IMR-90 (cell line): ENCODE measurements at regions not wholly inside any gene's neighbourhood (a gene's known extent, or its start where the extent isn't known, plus 50 kb on each side); places are given as distances from the start of the nearest gene placed in this dataset.

Experiments
- ATAC-seq: fragments of 200-7000 bp; cut with Tn5 transposase; 2 replicates; pipeline ENCODE4 v1.9.1; 2020; ENCODE audit warnings: low read depth, mild to moderate bottlenecking, moderate library complexity
- BruUV-seq: library from RNA; stranded (reverse); fragments of 400-500 nt; replicated peaks from 2 replicates; lab custom pipeline; 2021; lab: Mats Ljungman, UMichigan
- CTCF ChIA-PET: fragments of 300-600 bp; formaldehyde crosslinking; extraction: SDS; loops from one replicate; lab custom pipeline; 2021; ENCODE audit warnings: antibody characterized with exemption; lab: Yijun Ruan, JAX
- POLR2A ChIA-PET: fragments of 300-600 bp; sonication (Branson Sonifier 250); formaldehyde crosslinking; loops from one replicate; lab custom pipeline; 2022; ENCODE audit warnings: antibody characterized with exemption; ENCODE audit not compliant: unreplicated experiment; lab: Charles Lee
- DNase-seq: peaks from one replicate; pipeline ENCODE4 v3.0.0; 2013
- H2AFZ ChIP-seq: replicated peaks from 2 replicates; pipeline ENCODE3; 2013; ENCODE audit warnings: low read length, mild to moderate bottlenecking; ENCODE audit not compliant: poor library complexity
- H2AK5ac ChIP-seq: 2 replicates; pipeline ENCODE4 v1.6.1; 2013; ENCODE audit warnings: low read depth, low read length, inconsistent platforms
- H2AK9ac ChIP-seq: replicated peaks from 2 replicates; pipeline ENCODE3; 2013; ENCODE audit warnings: mild to moderate bottlenecking, low read depth, low read length, moderate library complexity; ENCODE audit not compliant: poor library complexity
- H2BK120ac ChIP-seq: 2 replicates; pipeline ENCODE4 v1.6.1; 2013; ENCODE audit warnings: low read depth, low read length, inconsistent platforms
- H2BK15ac ChIP-seq: 3 replicates; pipeline ENCODE4 v1.6.1; 2013; ENCODE audit warnings: low read depth, low read length, inconsistent platforms
- H2BK20ac ChIP-seq: 2 replicates; pipeline ENCODE4 v1.6.1; 2013; ENCODE audit warnings: low read depth, mild to moderate bottlenecking, inconsistent platforms, low read length, moderate library complexity
- H2BK5ac ChIP-seq: 2 replicates; pipeline ENCODE4 v1.6.1; 2013; ENCODE audit warnings: mild to moderate bottlenecking, low read depth, low read length, inconsistent platforms; ENCODE audit not compliant: poor library complexity, severe bottlenecking
- H3K14ac ChIP-seq: replicated peaks from 2 replicates; pipeline ENCODE4 v1.6.1; 2013; ENCODE audit warnings: low read depth, low read length, inconsistent platforms
- H3K18ac ChIP-seq: 2 replicates; pipeline ENCODE4 v1.6.1; 2013; ENCODE audit warnings: low read depth, low read length, control low read depth
- H3K23ac ChIP-seq: 2 replicates; pipeline ENCODE4 v1.6.1; 2013; ENCODE audit warnings: low read depth, low read length, inconsistent platforms
- H3K27ac ChIP-seq: 2 replicates; pipeline ENCODE4 v1.5.1; 2013; ENCODE audit warnings: mild to moderate bottlenecking, control low read depth, low read length; ENCODE audit not compliant: insufficient read depth
- H3K27me3 ChIP-seq: 2 replicates; pipeline ENCODE4 v1.6.1; 2013; ENCODE audit warnings: low read length; ENCODE audit not compliant: control insufficient read depth, insufficient read depth
- H3K36me3 ChIP-seq: 2 replicates; pipeline ENCODE4 v1.6.1; 2013; ENCODE audit warnings: low read length, mixed read lengths; ENCODE audit not compliant: control insufficient read depth, insufficient read depth
- H3K4ac ChIP-seq: 2 replicates; pipeline ENCODE4 v1.6.1; 2013; ENCODE audit warnings: low read depth, low read length, inconsistent platforms
- H3K4me1 ChIP-seq: 2 replicates; pipeline ENCODE4 v1.6.1; 2013; ENCODE audit warnings: low read length, mixed read lengths; ENCODE audit not compliant: control insufficient read depth, insufficient read depth
- H3K4me2 ChIP-seq: 2 replicates; pipeline ENCODE4 v1.6.1; 2013; ENCODE audit warnings: low read depth, mild to moderate bottlenecking, control low read depth, low read length, moderate library complexity
- H3K4me3 ChIP-seq: 2 replicates; pipeline ENCODE4 v1.5.1; 2013; ENCODE audit warnings: low read depth, mild to moderate bottlenecking, control low read depth, low read length, moderate library complexity; ENCODE audit not compliant: insufficient read depth
- H3K56ac ChIP-seq: 2 replicates; pipeline ENCODE4 v1.6.1; 2013; ENCODE audit warnings: low read length, inconsistent platforms; ENCODE audit not compliant: insufficient read depth; ENCODE audit errors: extremely low read depth
- H3K79me1 ChIP-seq, 2 experiments: 2 replicates each; pipeline ENCODE4 v1.6.1; 2013; ENCODE audit warnings: low read length in 2 of 2, inconsistent platforms in 1 of 2, low read depth in 1 of 2
- H3K9ac ChIP-seq: 2 replicates; pipeline ENCODE4 v1.6.1; 2013; ENCODE audit warnings: low read depth, low read length, control low read depth
- H3K9me1 ChIP-seq: 2 replicates; pipeline ENCODE4 v1.6.1; 2013; ENCODE audit warnings: low read length, inconsistent platforms; ENCODE audit not compliant: insufficient read depth
- H3K9me3 ChIP-seq: 2 replicates; pipeline ENCODE4 v1.6.1; 2013; ENCODE audit warnings: low read length; ENCODE audit not compliant: control insufficient read depth, insufficient read depth
- H4K20me1 ChIP-seq: 2 replicates; pipeline ENCODE4 v1.6.1; 2013; ENCODE audit warnings: low read length, inconsistent platforms; ENCODE audit not compliant: insufficient read depth
- H4K5ac ChIP-seq: 2 replicates; pipeline ENCODE4 v1.6.1; 2013; ENCODE audit warnings: mild to moderate bottlenecking, low read depth, low read length, control low read depth
- H4K8ac ChIP-seq, 2 experiments: 2 replicates each; pipeline ENCODE4 v1.6.1; 2013; ENCODE audit warnings: low read depth in 2 of 2, low read length in 2 of 2, control low read depth in 1 of 2, inconsistent platforms in 1 of 2
- H4K91ac ChIP-seq: 2 replicates; pipeline ENCODE4 v1.6.1; 2013; ENCODE audit warnings: low read depth, low read length, inconsistent platforms; ENCODE audit not compliant: insufficient read depth
- BHLHE40 ChIP-seq: fragments of 150-350 bp; IDR thresholded peaks from 2 replicates; pipeline ENCODE4 v1.6.1; 2016; ENCODE audit warnings: mild to moderate bottlenecking, low read depth, low read length
- CEBPB ChIP-seq: IDR thresholded peaks from 2 replicates; pipeline ENCODE4 v1.6.1; 2012; ENCODE audit warnings: low read depth, low read length, improper control_type of control experiment
- CHD1 ChIP-seq: IDR thresholded peaks from 2 replicates; pipeline ENCODE4 v1.6.1; 2012; ENCODE audit warnings: low read depth, low read length, improper control_type of control experiment
- FOS ChIP-seq: fragments of 150-350 bp; IDR thresholded peaks from 2 replicates; pipeline ENCODE4 v1.6.1; 2016; ENCODE audit warnings: low read depth, low read length
- MAFK ChIP-seq: IDR thresholded peaks from 2 replicates; pipeline ENCODE4 v1.6.1; 2012; ENCODE audit warnings: low read depth, low read length, improper control_type of control experiment
- MAZ ChIP-seq: IDR thresholded peaks from 2 replicates; pipeline ENCODE4 v1.6.1; 2012; ENCODE audit warnings: low read depth, mild to moderate bottlenecking, low read length, improper control_type of control experiment, moderate library complexity, borderline replicate concordance
- MXI1 ChIP-seq: IDR thresholded peaks from 2 replicates; pipeline ENCODE4 v1.6.1; 2012; ENCODE audit warnings: low read depth, mild to moderate bottlenecking, low read length, moderate library complexity, borderline replicate concordance
- NFE2L2 ChIP-seq: fragments of 150-350 bp; IDR thresholded peaks from 2 replicates; pipeline ENCODE4 v1.6.1; 2016; ENCODE audit warnings: low read depth, mild to moderate bottlenecking, low read length
- POLR2A ChIP-seq: IDR thresholded peaks from 2 replicates; pipeline ENCODE4 v1.6.1; 2012; ENCODE audit warnings: mild to moderate bottlenecking, low read depth, low read length
- RAD21 ChIP-seq: IDR thresholded peaks from 2 replicates; pipeline ENCODE4 v1.6.1; 2012; ENCODE audit warnings: low read length, improper control_type of control experiment
- RCOR1 ChIP-seq: IDR thresholded peaks from 2 replicates; pipeline ENCODE4 v1.6.1; 2012; ENCODE audit warnings: mild to moderate bottlenecking, low read length, improper control_type of control experiment; ENCODE audit not compliant: insufficient replicate concordance
- RFX5 ChIP-seq: IDR thresholded peaks from 2 replicates; pipeline ENCODE4 v1.8.0; 2012; ENCODE audit warnings: low read depth, mild to moderate bottlenecking, low read length, moderate library complexity
- SMC3 ChIP-seq: fragments of 150-350 bp; IDR thresholded peaks from 2 replicates; pipeline ENCODE4 v1.6.1; 2016; ENCODE audit warnings: low read depth, mild to moderate bottlenecking, antibody characterized with exemption, low read length, moderate library complexity
- WGBS, 2 experiments: methylation state at CpG; one replicate each; pipeline versions ENCODE4 v1.1.5 to v1.1.7; 2013; ENCODE audit warnings: missing lambda C conversion rate in 2 of 2; ENCODE audit not compliant: insufficient read length in 1 of 2; ENCODE audit errors: extremely low coverage in 2 of 2; 5-methylcytosine and 5-hydroxymethylcytosine counted together
- dilution Hi-C: fragments of 300-500 bp; cut with HindIII; formaldehyde crosslinking; loops from one replicate; pipeline ENCODE4 v1.14.3; 2018; ENCODE audit warnings: low sequenced_read_pairs; ENCODE audit not compliant: unreplicated experiment
- in situ Hi-C: fragments of 300-500 bp; cut with MboI; formaldehyde crosslinking; loops from 3 replicates; pipeline ENCODE4 v1.14.3; 2019; ENCODE audit warnings: low sequenced_read_pairs, inconsistent platforms, mixed read lengths
- intact Hi-C: fragments of 100-400 bp; cut with micrococcal nuclease; formaldehyde crosslinking; loops from 2 replicates; pipeline ENCODE4 v1.10.0; 2022
- TF ChIP-seq, protein P1 (sequence below): fragments of 150-350 bp; IDR thresholded peaks from 2 replicates; pipeline ENCODE4 v1.6.1; 2017; ENCODE audit warnings: mild to moderate bottlenecking, antibody characterized with exemption, low read length, low read depth
- TF ChIP-seq, protein P2 (sequence below): conservative IDR thresholded peaks from 2 replicates; pipeline ENCODE4 v1.5.1; 2012; ENCODE audit warnings: mild to moderate bottlenecking, low read depth, low read length, improper control_type of control experiment
- TF ChIP-seq, protein P3 (sequence below): fragments of 150-350 bp; IDR thresholded peaks from 2 replicates; pipeline ENCODE4 v1.6.1; 2016; ENCODE audit warnings: low read depth, mild to moderate bottlenecking, low read length, moderate library complexity, borderline replicate concordance

- H2AK9ac ChIP-seq = no peak overlapping the region
- CTCF ChIA-PET = no interaction called here
Observed at GRCh38 chr10:29228562-29228961, 60.3 kb upstream of the LYZL1 start.

More at GRCh38 chr10:29228562-29228961, 60.3 kb upstream of the LYZL1 start:
- dilution Hi-C loops (no loop called here), in situ Hi-C loops (no loop called here), intact Hi-C loops (no loop called here)
- Histone ChIP-seq H2AFZ (no peak overlapping the region), H4K8ac (no peak overlapping the region), H3K27me3 (peaks cover 41% of the 10 kb centered on the region), H4K91ac (no peak overlapping the region), H3K36me3 (no peaks in the 10 kb centered on the region), H2BK20ac (no peak overlapping the region), H3K4me3 (no peak overlapping the region), H3K23ac (no peak overlapping the region), H3K9me1 (no peaks in the 10 kb centered on the region), H3K14ac (no peak overlapping the region), H3K79me1 (no peaks in the 10 kb centered on the region), H3K4ac (no peak overlapping the region), H4K20me1 (no peaks in the 10 kb centered on the region), H3K9me3 (no peaks in the 10 kb centered on the region), H3K56ac (no peak overlapping the region), H3K9ac (no peak overlapping the region), H4K5ac (no peak overlapping the region), H2BK120ac (no peak overlapping the region), H3K4me2 (no peak overlapping the region), H3K4me1 (no peaks in the 10 kb centered on the region), H3K18ac (no peak overlapping the region), H2AK5ac (no peak overlapping the region), H2BK15ac (no peak overlapping the region), H2BK5ac (no peak overlapping the region), H3K27ac (no peak overlapping the region)
- no TSS peak for BruUV-seq
- ATAC-seq = no peak
- TF ChIP-seq MXI1 (no peak), SMC3 (no peak), BHLHE40 (no peak), NFE2L2 (no peak), CHD1 (no peak), MAFK (no peak), RCOR1 (no peak), RAD21 (no peak), FOS (no peak), RFX5 (no peak), CEBPB (no peak), POLR2A (no peak), MAZ (no peak)
- TF ChIP-seq, protein P1, sequence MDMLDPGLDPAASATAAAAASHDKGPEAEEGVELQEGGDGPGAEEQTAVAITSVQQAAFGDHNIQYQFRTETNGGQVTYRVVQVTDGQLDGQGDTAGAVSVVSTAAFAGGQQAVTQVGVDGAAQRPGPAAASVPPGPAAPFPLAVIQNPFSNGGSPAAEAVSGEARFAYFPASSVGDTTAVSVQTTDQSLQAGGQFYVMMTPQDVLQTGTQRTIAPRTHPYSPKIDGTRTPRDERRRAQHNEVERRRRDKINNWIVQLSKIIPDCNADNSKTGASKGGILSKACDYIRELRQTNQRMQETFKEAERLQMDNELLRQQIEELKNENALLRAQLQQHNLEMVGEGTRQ = no peak
- TF ChIP-seq, protein P2, sequence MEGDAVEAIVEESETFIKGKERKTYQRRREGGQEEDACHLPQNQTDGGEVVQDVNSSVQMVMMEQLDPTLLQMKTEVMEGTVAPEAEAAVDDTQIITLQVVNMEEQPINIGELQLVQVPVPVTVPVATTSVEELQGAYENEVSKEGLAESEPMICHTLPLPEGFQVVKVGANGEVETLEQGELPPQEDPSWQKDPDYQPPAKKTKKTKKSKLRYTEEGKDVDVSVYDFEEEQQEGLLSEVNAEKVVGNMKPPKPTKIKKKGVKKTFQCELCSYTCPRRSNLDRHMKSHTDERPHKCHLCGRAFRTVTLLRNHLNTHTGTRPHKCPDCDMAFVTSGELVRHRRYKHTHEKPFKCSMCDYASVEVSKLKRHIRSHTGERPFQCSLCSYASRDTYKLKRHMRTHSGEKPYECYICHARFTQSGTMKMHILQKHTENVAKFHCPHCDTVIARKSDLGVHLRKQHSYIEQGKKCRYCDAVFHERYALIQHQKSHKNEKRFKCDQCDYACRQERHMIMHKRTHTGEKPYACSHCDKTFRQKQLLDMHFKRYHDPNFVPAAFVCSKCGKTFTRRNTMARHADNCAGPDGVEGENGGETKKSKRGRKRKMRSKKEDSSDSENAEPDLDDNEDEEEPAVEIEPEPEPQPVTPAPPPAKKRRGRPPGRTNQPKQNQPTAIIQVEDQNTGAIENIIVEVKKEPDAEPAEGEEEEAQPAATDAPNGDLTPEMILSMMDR = no peak
- TF ChIP-seq, protein P3, sequence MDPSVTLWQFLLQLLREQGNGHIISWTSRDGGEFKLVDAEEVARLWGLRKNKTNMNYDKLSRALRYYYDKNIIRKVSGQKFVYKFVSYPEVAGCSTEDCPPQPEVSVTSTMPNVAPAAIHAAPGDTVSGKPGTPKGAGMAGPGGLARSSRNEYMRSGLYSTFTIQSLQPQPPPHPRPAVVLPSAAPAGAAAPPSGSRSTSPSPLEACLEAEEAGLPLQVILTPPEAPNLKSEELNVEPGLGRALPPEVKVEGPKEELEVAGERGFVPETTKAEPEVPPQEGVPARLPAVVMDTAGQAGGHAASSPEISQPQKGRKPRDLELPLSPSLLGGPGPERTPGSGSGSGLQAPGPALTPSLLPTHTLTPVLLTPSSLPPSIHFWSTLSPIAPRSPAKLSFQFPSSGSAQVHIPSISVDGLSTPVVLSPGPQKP = no peak
- POLR2A ChIA-PET = no interaction called here
- no peak for DNase-seq
- no CpG with 5 or more reads among the region's 6 CpGs for WGBS, 2 experiments
